ENCODE measurements at regions not wholly inside any gene's neighbourhood (a gene's known extent, or its start where the extent isn't known, plus 50 kb on each side); places are given as distances from the start of the nearest gene placed in this dataset.

DNA sequence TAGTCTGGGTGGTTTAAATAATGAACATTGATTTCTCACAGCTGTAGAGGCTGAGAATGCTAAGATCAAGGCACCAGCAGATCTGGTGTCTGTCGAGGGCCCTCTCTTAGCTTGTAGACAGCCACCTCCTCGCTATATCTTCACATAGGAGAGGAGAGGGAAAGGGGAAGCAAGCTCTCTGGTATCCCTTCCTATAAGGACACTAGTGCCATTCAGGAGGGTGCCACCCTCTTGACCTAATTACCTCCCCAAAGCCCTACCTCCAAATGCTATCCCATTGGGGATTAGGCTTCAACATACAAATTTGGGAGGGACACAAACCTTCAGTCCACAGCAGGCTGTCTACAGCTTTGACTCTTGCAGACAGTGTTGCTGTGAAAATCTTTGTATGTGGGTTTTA lies 76.7 kb downstream of the BOLA3 start:
- Mint-ChIP-seq H3K27ac (no peak overlapping the region), H3K4me3 (no peak overlapping the region)
- intact Hi-C loops (cut with micrococcal nuclease), result no loop called here

DNA sequence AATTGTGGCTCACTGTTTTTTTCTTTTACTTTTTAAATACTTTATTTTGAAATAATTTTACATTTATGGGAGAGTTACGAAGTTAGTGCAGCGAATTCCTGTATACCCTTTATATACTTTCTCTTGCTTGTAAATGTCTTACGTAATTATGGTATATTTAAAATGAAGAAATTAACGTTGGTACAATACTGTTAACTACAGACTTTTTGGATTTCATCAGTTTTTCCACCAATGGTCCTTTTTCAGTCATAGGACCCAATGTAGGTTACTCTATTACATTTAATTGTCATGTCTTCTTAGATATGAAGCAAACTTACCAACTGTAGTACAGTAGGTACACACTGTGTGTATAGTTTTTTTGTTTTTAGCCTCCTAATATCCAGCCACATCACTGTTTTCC lies 76.3 kb downstream of the BOLA3 start:
- peaks cover 29% of the 10 kb centered on the region for H3K4me1 Mint-ChIP-seq (ENCODE audit: low read depth)
- no peak overlapping the region for H3K27ac Mint-ChIP-seq
- H3K36me3 Mint-ChIP-seq (ENCODE audit: low read depth), result peaks cover 32% of the 10 kb centered on the region
- CTCF ChIA-PET, result no interaction called here
- H3K27me3 Mint-ChIP-seq (ENCODE audit: low read depth), result no peaks in the 10 kb centered on the region
- DNase-seq, result no peak
- H3K9me3 Mint-ChIP-seq, result peaks cover 10% of the 10 kb centered on the region
- no peak overlapping the region for H3K4me3 Mint-ChIP-seq
- intact Hi-C loops (cut with micrococcal nuclease), result no loop called here

More for the DNA sequence above, 76.7 kb downstream of the BOLA3 start:
- H3K4me1 Mint-ChIP-seq (ENCODE audit: low read depth), result peaks cover 29% of the 10 kb centered on the region
- no peaks in the 10 kb centered on the region for H3K27me3 Mint-ChIP-seq (ENCODE audit: low read depth)
- CTCF ChIA-PET, result no interaction called here
- H3K9me3 Mint-ChIP-seq, result peaks cover 10% of the 10 kb centered on the region
- H3K36me3 Mint-ChIP-seq (ENCODE audit: low read depth), result peaks cover 32% of the 10 kb centered on the region
- DNase-seq, result no peak

- Mint-ChIP-seq H3K36me3 (ENCODE audit: low read depth) (peaks cover 33% of the 10 kb centered on the region), H3K4me1 (ENCODE audit: low read depth) (peaks cover 25% of the 10 kb centered on the region), H3K9me3 (peaks cover 10% of the 10 kb centered on the region), H3K4me3 (no peak overlapping the region), H3K27ac (no peak overlapping the region), H3K27me3 (ENCODE audit: low read depth) (no peaks in the 10 kb centered on the region)
- no peak for DNase-seq
- CTCF ChIA-PET, result interaction anchor here (0.6 to 0.7 kb wide), 2 partner anchors 52 to 248 kb away, joined by 3 read pairs; no protein-coding TSS in a partner anchor
- intact Hi-C loops (cut with micrococcal nuclease), result no loop called here
Measured at GRCh38 chr2:74072565-74072964, 75.1 kb downstream of the BOLA3 start.

GRCh38 chr2:74074487-74074886 lies 73.2 kb downstream of the BOLA3 start:
- Mint-ChIP-seq H3K4me1 (ENCODE audit: low read depth) (peaks cover 22% of the 10 kb centered on the region), H3K9me3 (peaks cover 10% of the 10 kb centered on the region), H3K27me3 (ENCODE audit: low read depth) (no peaks in the 10 kb centered on the region), H3K27ac (no peak overlapping the region), H3K4me3 (no peak overlapping the region), H3K36me3 (ENCODE audit: low read depth) (peaks cover 29% of the 10 kb centered on the region)
- no peak for DNase-seq
- intact Hi-C loops (cut with micrococcal nuclease), result no loop called here
- CTCF ChIA-PET, result no interaction called here

DNA sequence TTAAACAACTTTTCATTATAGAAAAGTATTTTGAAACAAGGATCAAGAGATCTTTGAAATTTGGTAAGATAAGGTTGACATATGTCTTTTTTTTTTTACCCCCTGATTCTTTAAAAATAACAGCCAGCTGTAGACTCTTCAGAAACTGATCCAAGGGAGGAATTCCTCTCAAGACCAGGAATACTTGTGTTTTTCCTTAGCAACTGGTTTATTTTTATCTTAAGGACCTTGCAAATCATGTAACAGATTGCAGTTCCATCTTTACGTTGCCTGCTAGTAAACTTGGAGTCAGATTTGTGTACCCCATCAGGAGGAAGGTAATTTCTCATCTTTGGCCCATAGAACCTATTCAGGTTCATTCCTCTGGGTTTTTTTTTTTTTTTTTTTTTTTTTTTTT lies 71.6 kb downstream of the BOLA3 start:
- no peaks in the 10 kb centered on the region for H3K9me3 Mint-ChIP-seq
- H3K4me1 Mint-ChIP-seq (ENCODE audit: low read depth), result peaks cover 12% of the 10 kb centered on the region
- intact Hi-C loops (cut with micrococcal nuclease), result no loop called here
- peaks cover 18% of the 10 kb centered on the region for H3K36me3 Mint-ChIP-seq (ENCODE audit: low read depth)
- no peaks in the 10 kb centered on the region for H3K27me3 Mint-ChIP-seq (ENCODE audit: low read depth)
- H3K4me3 Mint-ChIP-seq, result no peak overlapping the region
- H3K27ac Mint-ChIP-seq, result no peak overlapping the region
- no peak for DNase-seq
- CTCF ChIA-PET, result interaction anchor here (0.6 to 1.0 kb wide), 5 partner anchors 27 to 737 kb away, joined by 3 to 7 read pairs (median 3); no protein-coding TSS in a partner anchor

DNA sequence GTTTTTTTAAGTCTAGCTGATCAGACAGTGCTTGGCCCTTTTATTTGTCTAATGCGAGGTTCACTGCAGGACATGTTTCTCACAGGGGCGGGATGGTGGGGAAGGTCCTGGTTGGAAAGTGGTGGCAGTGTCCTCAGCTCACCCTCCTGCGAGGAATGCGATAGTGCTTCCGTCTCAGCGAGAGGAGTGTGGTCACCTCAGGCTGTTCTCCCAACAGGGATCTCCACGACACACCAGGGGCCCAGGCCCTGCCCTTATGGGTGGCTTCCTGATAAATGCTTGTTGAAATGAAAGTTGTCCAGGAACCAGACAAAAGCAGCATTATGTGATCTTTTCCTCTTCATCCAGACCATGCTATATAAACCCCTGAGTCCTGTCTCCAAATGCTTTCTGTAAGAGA lies 70.1 kb downstream of the BOLA3 start:
- Mint-ChIP-seq H3K36me3 (ENCODE audit: low read depth) (peaks cover 17% of the 10 kb centered on the region), H3K4me3 (no peak overlapping the region), H3K9me3 (no peaks in the 10 kb centered on the region), H3K27ac (no peak overlapping the region), H3K27me3 (ENCODE audit: low read depth) (no peaks in the 10 kb centered on the region), H3K4me1 (ENCODE audit: low read depth) (peaks cover 4% of the 10 kb centered on the region)
- intact Hi-C loops (cut with micrococcal nuclease), result no loop called here
- CTCF ChIA-PET, result no interaction called here
- DNase-seq, result no peak

DNA sequence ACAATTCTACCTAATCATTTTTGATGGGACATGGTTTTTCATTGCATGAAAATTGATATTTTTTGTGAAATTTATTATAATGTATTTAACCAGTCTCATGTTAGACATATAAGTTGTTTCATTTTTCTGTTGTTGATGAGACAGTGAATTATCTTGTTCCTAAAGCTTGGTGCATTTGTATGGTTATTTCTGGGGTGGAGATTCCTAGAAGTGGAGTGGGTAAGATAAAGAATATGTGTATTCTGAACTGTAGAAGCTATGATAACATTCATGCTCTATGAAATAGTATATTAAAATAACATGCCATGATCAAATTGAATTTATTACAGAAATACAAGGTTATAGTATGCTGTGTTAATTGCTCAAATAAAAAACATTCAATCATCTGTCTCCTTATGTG lies 69.2 kb downstream of the BOLA3 start:
- Mint-ChIP-seq H3K9me3 (no peaks in the 10 kb centered on the region), H3K27ac (no peak overlapping the region), H3K36me3 (ENCODE audit: low read depth) (peaks cover 16% of the 10 kb centered on the region), H3K27me3 (ENCODE audit: low read depth) (no peaks in the 10 kb centered on the region), H3K4me1 (ENCODE audit: low read depth) (peaks cover 3% of the 10 kb centered on the region), H3K4me3 (no peak overlapping the region)
- intact Hi-C loops (cut with micrococcal nuclease), result no loop called here
- CTCF ChIA-PET, result interaction anchor here (0.7 kb wide), 1 partner anchor 250 kb away, joined by 3 read pairs; the partner anchor contains the start of gene STAMBP
- DNase-seq, result no peak

DNA sequence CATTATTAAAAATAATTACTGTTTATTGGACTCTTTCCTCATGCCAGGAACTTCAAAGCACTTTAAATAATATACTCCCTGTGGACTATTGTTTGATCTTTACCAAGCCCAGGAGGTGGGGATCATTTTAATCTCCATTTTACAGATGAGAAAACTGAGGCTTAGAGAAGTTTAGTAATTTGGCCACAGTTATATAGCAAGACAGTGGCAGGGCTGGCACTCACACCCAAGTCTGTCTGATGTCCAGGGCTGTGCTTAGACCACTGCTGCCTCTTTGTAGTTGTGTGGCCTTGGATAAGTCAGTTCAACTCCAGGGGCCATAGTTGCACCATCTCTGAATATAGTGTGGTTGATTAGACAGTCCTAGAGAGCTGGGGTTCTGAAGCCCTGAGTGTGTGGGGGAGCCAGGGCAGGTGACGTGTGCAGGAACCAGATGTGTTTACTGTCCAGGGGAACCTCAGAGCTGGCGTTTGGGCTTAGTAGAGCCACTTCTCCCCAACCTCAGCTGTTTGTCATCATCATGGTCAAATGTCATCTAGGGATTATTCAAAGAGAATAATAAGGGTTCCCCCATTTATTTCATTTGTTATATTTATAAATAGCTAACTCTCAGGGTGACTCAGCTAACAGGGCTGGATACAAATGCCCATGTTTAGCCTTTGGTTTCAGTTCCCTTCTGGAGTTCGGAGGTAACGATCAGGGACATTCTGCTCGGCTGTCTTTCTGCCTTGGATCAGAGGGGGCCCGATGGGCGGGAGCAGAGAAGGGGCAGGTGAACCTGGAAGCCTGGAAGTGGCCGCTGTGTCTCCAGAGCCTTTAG lies 68.0 kb downstream of the BOLA3 start:
- Mint-ChIP-seq H3K4me3 (no peak overlapping the region), H3K36me3 (ENCODE audit: low read depth) (peaks cover 18% of the 10 kb centered on the region), H3K27me3 (ENCODE audit: low read depth) (no peaks in the 10 kb centered on the region), H3K9me3 (no peaks in the 10 kb centered on the region), H3K4me1 (ENCODE audit: low read depth) (peaks cover 3% of the 10 kb centered on the region), H3K27ac (no peak overlapping the region)
- DNase-seq, result no peak
- intact Hi-C loops (cut with micrococcal nuclease), result no loop called here
- CTCF ChIA-PET, result interaction anchor here (0.7 to 1.3 kb wide), 5 partner anchors 23 to 256 kb away, joined by 3 to 5 read pairs (median 3); partner anchors contain the start of gene BOLA3

DNA sequence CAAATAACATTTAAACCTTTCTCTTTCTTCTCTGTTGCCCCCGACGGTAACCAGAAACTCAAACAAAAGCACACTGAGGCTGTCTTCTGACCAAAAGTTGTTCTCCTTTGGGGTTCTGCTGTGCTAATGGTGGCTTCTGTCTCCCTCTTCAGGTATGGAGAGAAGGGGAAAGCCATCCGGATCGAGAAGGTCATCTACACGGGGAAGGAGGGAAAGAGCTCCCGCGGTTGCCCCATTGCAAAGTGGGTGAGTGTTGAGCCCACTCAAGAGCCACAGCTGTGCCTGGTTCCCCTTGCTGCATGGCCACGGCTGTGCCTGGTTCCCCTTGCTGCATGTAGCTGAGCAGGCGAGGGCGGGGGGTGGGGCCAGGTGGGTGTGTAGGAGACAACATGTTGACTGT lies 67.4 kb downstream of the BOLA3 start:
- Mint-ChIP-seq H3K27me3 (ENCODE audit: low read depth) (no peaks in the 10 kb centered on the region), H3K4me3 (no peak overlapping the region), H3K4me1 (ENCODE audit: low read depth) (peaks cover 3% of the 10 kb centered on the region), H3K36me3 (ENCODE audit: low read depth) (peaks cover 18% of the 10 kb centered on the region), H3K27ac (no peak overlapping the region), H3K9me3 (no peaks in the 10 kb centered on the region)
- DNase-seq, result no peak
- CTCF ChIA-PET, result interaction anchor here (0.7 to 1.3 kb wide), 5 partner anchors 22 to 256 kb away, joined by 3 to 5 read pairs (median 3); partner anchors contain the start of gene BOLA3
- intact Hi-C loops (cut with micrococcal nuclease), result no loop called here

- CTCF ChIA-PET, result interaction anchor here (0.6 to 1.3 kb wide), 2 partner anchors 254 to 259 kb away, joined by 4 to 6 read pairs; no protein-coding TSS in a partner anchor
- no peaks in the 10 kb centered on the region for H3K27me3 Mint-ChIP-seq (ENCODE audit: low read depth)
- intact Hi-C loops (cut with micrococcal nuclease), result no loop called here
- no peak for DNase-seq
- H3K36me3 Mint-ChIP-seq (ENCODE audit: low read depth), result peaks cover 16% of the 10 kb centered on the region
- H3K4me3 Mint-ChIP-seq, result no peak overlapping the region
- peaks cover 3% of the 10 kb centered on the region for H3K4me1 Mint-ChIP-seq (ENCODE audit: low read depth)
- no peaks in the 10 kb centered on the region for H3K9me3 Mint-ChIP-seq
- H3K27ac Mint-ChIP-seq, result no peak overlapping the region
Measured at GRCh38 chr2:74081030-74081762, 66.5 kb downstream of the BOLA3 start.

- Mint-ChIP-seq H3K27me3 (ENCODE audit: low read depth) (no peaks in the 10 kb centered on the region), H3K4me1 (ENCODE audit: low read depth) (no peaks in the 10 kb centered on the region), H3K4me3 (no peak overlapping the region), H3K27ac (no peak overlapping the region), H3K9me3 (no peaks in the 10 kb centered on the region), H3K36me3 (ENCODE audit: low read depth) (peaks cover 14% of the 10 kb centered on the region)
- CTCF ChIA-PET, result no interaction called here
- DNase-seq, result no peak
- intact Hi-C loops (cut with micrococcal nuclease), result no loop called here
Measured at GRCh38 chr2:74081763-74082110, 66.0 kb downstream of the BOLA3 start.

GRCh38 chr2:74083750-74084149 lies 64.0 kb downstream of the BOLA3 start:
- Mint-ChIP-seq H3K9me3 (no peaks in the 10 kb centered on the region), H3K4me3 (no peak overlapping the region), H3K27ac (no peak overlapping the region), H3K4me1 (ENCODE audit: low read depth) (no peaks in the 10 kb centered on the region), H3K36me3 (ENCODE audit: low read depth) (peaks cover 12% of the 10 kb centered on the region), H3K27me3 (ENCODE audit: low read depth) (no peaks in the 10 kb centered on the region)
- CTCF ChIA-PET, result interaction anchor here (0.7 kb wide), 1 partner anchor 152 kb away, joined by 4 read pairs; no protein-coding TSS in a partner anchor
- intact Hi-C loops (cut with micrococcal nuclease), result no loop called here
- no peak for DNase-seq
